BJ (cell line): ENCODE measurements at regions not wholly inside any gene's neighbourhood (a gene's known extent, or its start where the extent isn't known, plus 50 kb on each side); places are given as distances from the start of the nearest gene placed in this dataset.

Experiments
- CTCF ChIA-PET: fragments of 350-600 bp; formaldehyde crosslinking; extraction: SDS; loops from one replicate; lab custom pipeline; 2021; ENCODE audit warnings: antibody characterized with exemption, inconsistent platforms; lab: Yijun Ruan, JAX
- POLR2A ChIA-PET: fragments of 300-600 bp; sonication (Branson Sonifier 250); formaldehyde crosslinking; extraction: SDS; loops from one replicate; lab custom pipeline; 2021; ENCODE audit warnings: antibody characterized with exemption; lab: Charles Lee
- DNase-seq: peaks from one replicate; pipeline ENCODE4 v3.0.0-alpha.2; 2011; ENCODE audit warnings: low read depth
- H3K27me3 ChIP-seq: 2 replicates; pipeline ENCODE4 v1.6.0; 2011; ENCODE audit warnings: low read length; ENCODE audit not compliant: control insufficient read depth, insufficient read depth
- H3K36me3 ChIP-seq: 2 replicates; pipeline ENCODE4 v1.5.1; 2011; ENCODE audit warnings: low read length; ENCODE audit not compliant: control insufficient read depth, insufficient read depth
- H3K4me3 ChIP-seq: 2 replicates; pipeline ENCODE4 v1.5.1; 2011; ENCODE audit warnings: low read depth, mild to moderate bottlenecking, control low read depth, low read length
- CTCF ChIP-seq: IDR thresholded peaks from 2 replicates; pipeline ENCODE4 v1.5.1; 2011; ENCODE audit warnings: low read depth, mild to moderate bottlenecking, control low read depth, inconsistent platforms, low read length, moderate library complexity; ENCODE audit not compliant: insufficient read depth

- Histone ChIP-seq H3K36me3 (no peaks in the 10 kb centered on the region), H3K4me3 (no peak overlapping the region), H3K27me3 (no peaks in the 10 kb centered on the region)
- ChIA-PET CTCF (interaction anchor here (1.8 to 2.1 kb wide), 2 partner anchors 9 to 11 kb away, joined by 6 to 12 read pairs; no protein-coding TSS in a partner anchor), POLR2A (no interaction called here)
- peak; percentile 13 for DNase-seq
- no peak for TF ChIP-seq CTCF
Observed at GRCh38 chr1:58165073-58165472, 381.5 kb downstream of the OMA1 start.

GRCh38 chr1:58162952-58163550 lies 383.5 kb downstream of the OMA1 start:
- H3K27me3 ChIP-seq = no peaks in the 10 kb centered on the region
- DNase-seq = no peak
- ChIA-PET POLR2A (no interaction called here), CTCF (interaction anchor here (0.6 to 2.1 kb wide), 7 partner anchors 9 to 1332 kb away, joined by 3 to 12 read pairs (median 4); no protein-coding TSS in a partner anchor)
- no peaks in the 10 kb centered on the region for H3K36me3 ChIP-seq
- TF ChIP-seq CTCF = peak; percentile 94
- no peak overlapping the region for H3K4me3 ChIP-seq

GRCh38 chr1:58159434-58159830 lies 387.1 kb downstream of the OMA1 start:
- H3K27me3 ChIP-seq = no peaks in the 10 kb centered on the region
- POLR2A ChIA-PET = no interaction called here
- CTCF ChIA-PET = no interaction called here

GRCh38 chr1:58158506-58159433 lies 387.8 kb downstream of the OMA1 start:
- ChIA-PET CTCF (no interaction called here), POLR2A (no interaction called here)
- no peak overlapping the region for H3K4me3 ChIP-seq
- H3K27me3 ChIP-seq = no peaks in the 10 kb centered on the region
- no peak for TF ChIP-seq CTCF
- no peak for DNase-seq
- no peaks in the 10 kb centered on the region for H3K36me3 ChIP-seq

More at GRCh38 chr1:58159434-58159830, 387.1 kb downstream of the OMA1 start:
- Histone ChIP-seq H3K36me3 (no peaks in the 10 kb centered on the region), H3K4me3 (no peak overlapping the region)
- no peak for TF ChIP-seq CTCF
- DNase-seq = no peak

- DNase-seq = no peak
- Histone ChIP-seq H3K27me3 (no peaks in the 10 kb centered on the region), H3K4me3 (no peak overlapping the region), H3K36me3 (no peaks in the 10 kb centered on the region)
- CTCF ChIA-PET = no interaction called here
- TF ChIP-seq CTCF = no peak
- POLR2A ChIA-PET = no interaction called here
Observed at GRCh38 chr1:58158016-58158415, 388.5 kb downstream of the OMA1 start.
